Sigmoid colon (tissue), 6 donors: ENCODE measurements at regions not wholly inside any gene's neighbourhood (a gene's known extent, or its start where the extent isn't known, plus 50 kb on each side); places are given as distances from the start of the nearest gene placed in this dataset.

ENCODE experiments used
- DNase-seq: peaks from one replicate; pipeline ENCODE4 v3.0.0-alpha.2; 2019
- H3K27ac ChIP-seq, 4 donors: fragments of 200-600 bp; sonication (generic); one replicate each; pipeline ENCODE4 v1.5.1; 2016 to 2019; ENCODE audit warnings: mild to moderate bottlenecking in 1 of 4
- H3K27me3 ChIP-seq, 3 donors: fragments of 200-600 bp; sonication (generic); one replicate each; pipeline ENCODE4 v1.5.1; 2019; ENCODE audit warnings: mild to moderate bottlenecking in 1 of 3
- H3K36me3 ChIP-seq, 4 donors: fragments of 200-600 bp; sonication (generic); one replicate each; pipeline ENCODE4 v1.5.1; 2016 to 2019
- H3K4me1 ChIP-seq, 4 donors: fragments of 200-600 bp; sonication (generic); one replicate each; pipeline ENCODE4 v1.5.1; 2017 to 2019
- H3K4me3 ChIP-seq, 4 donors: fragments of 200-600 bp; sonication (generic); one replicate each; pipeline ENCODE4 v1.5.1; 2017 to 2019; ENCODE audit warnings: mild to moderate bottlenecking in 2 of 4, moderate library complexity in 1 of 4
- H3K9me3 ChIP-seq, 4 donors: fragments of 200-600 bp in 3 of 4; sonication (generic) in 3 of 4; one replicate each; pipeline versions ENCODE4 v1.5.1 to v1.6.1; 2013 to 2019
- CTCF ChIP-seq, 4 experiments: fragments of 450-650 bp in 3 of 4; fragments of 200-600 bp in 1 of 4; IDR thresholded peaks; one replicate each; pipeline ENCODE4 v1.5.1; 2016 to 2019; ENCODE audit warnings: antibody characterized with exemption in 4 of 4, mild to moderate bottlenecking in 3 of 4, moderate library complexity in 2 of 4
- EP300 ChIP-seq, 4 donors: sonication (generic); formaldehyde crosslinking; IDR thresholded peaks; one replicate each; pipeline ENCODE4 v1.6.1; 2017; ENCODE audit warnings: antibody characterized with exemption in 4 of 4
- POLR2A ChIP-seq, 2 donors: fragments of 450-650 bp; IDR thresholded peaks; one replicate each; pipeline ENCODE4 v1.6.1; 2016; ENCODE audit warnings: antibody characterized with exemption in 2 of 2, mild to moderate bottlenecking in 2 of 2, moderate library complexity in 2 of 2
- POLR2AphosphoS5 ChIP-seq, 4 donors: sonication (generic); formaldehyde crosslinking; IDR thresholded peaks; one replicate each; pipeline ENCODE4 v1.6.1; 2017; ENCODE audit warnings: antibody characterized with exemption in 4 of 4
- WGBS, 2 donors: extraction: QIAGEN DNeasy Blood & Tissue Kit; methylation state at CpG; one replicate each; pipeline ENCODE4 v1.1.7; 2013; 5-methylcytosine and 5-hydroxymethylcytosine counted together
- intact Hi-C: fragments of 100-400 bp; cut with DNase I; formaldehyde crosslinking; loops from one replicate; pipeline ENCODE4 v1.15.1; 2023
- donor health status: healthy with polysubstance abuse.
- donor health status: healthy.

- H3K27ac ChIP-seq = peak overlapping the region in 3 of 4 donors; percentile 19 to 56 (median 42)
- WGBS, 2 donors = 82 to 91% methylated on average over 5 of the region's 5 CpGs
Measured at GRCh38 chr13:73740666-73741065, 393.5 kb downstream of the KLF12 start.

GRCh38 chr13:73739394-73739793, 394.8 kb downstream of the KLF12 start:
- Histone ChIP-seq H3K27me3 (no peaks in the 10 kb centered on the region), H3K27ac (no peak overlapping the region), H3K36me3 (no peaks in the 10 kb centered on the region), H3K4me1 (peaks cover 0 to 36% (median 16%) of the 10 kb centered on the region in 4 donors), H3K4me3 (no peak overlapping the region), H3K9me3 (no peaks in the 10 kb centered on the region)
- no peak for DNase-seq
- WGBS, 2 donors = 77 to 91% methylated on average over 1 of the region's 1 CpG
- intact Hi-C loops = no loop called here
- TF ChIP-seq POLR2AphosphoS5 (IDR thresholded peaks at IDR 0.05) = no peak
- no peak for TF ChIP-seq CTCF (IDR thresholded peaks at IDR 0.05)
- TF ChIP-seq EP300 (IDR thresholded peaks at IDR 0.05) = no peak
- TF ChIP-seq POLR2A (IDR thresholded peaks at IDR 0.05) = no peak

More at GRCh38 chr13:73740666-73741065, 393.5 kb downstream of the KLF12 start:
- no peak for DNase-seq
- intact Hi-C loops = no loop called here
- TF ChIP-seq POLR2A (IDR thresholded peaks at IDR 0.05) (no peak), POLR2AphosphoS5 (IDR thresholded peaks at IDR 0.05) (no peak), CTCF (IDR thresholded peaks at IDR 0.05) (no peak), EP300 (IDR thresholded peaks at IDR 0.05) (no peak)
- no peaks in the 10 kb centered on the region for H3K9me3 ChIP-seq
- peak overlapping the region in 3 of 4 donors; percentile 22 to 31 (median 27) for H3K4me3 ChIP-seq
- peaks cover 0 to 46% (median 16%) of the 10 kb centered on the region in 4 donors for H3K4me1 ChIP-seq
- H3K27me3 ChIP-seq = no peaks in the 10 kb centered on the region
- H3K36me3 ChIP-seq = no peaks in the 10 kb centered on the region

GRCh38 chr13:73738626-73739025, 395.6 kb downstream of the KLF12 start:
- Histone ChIP-seq H3K27me3 (no peaks in the 10 kb centered on the region), H3K4me3 (no peak overlapping the region), H3K36me3 (no peaks in the 10 kb centered on the region), H3K27ac (no peak overlapping the region), H3K4me1 (peaks cover 0 to 35% (median 16%) of the 10 kb centered on the region in 4 donors), H3K9me3 (no peaks in the 10 kb centered on the region)
- no peak for TF ChIP-seq EP300 (IDR thresholded peaks at IDR 0.05)
- no peak for TF ChIP-seq POLR2AphosphoS5 (IDR thresholded peaks at IDR 0.05)
- TF ChIP-seq CTCF (IDR thresholded peaks at IDR 0.05) = no peak
- no peak for TF ChIP-seq POLR2A (IDR thresholded peaks at IDR 0.05)
- WGBS, 2 donors = 92 to 95% methylated on average over 5 of the region's 5 CpGs
- DNase-seq = no peak
- intact Hi-C loops = no loop called here

GRCh38 chr13:73737214-73737613, 397.0 kb downstream of the KLF12 start:
- no peak for TF ChIP-seq POLR2AphosphoS5 (IDR thresholded peaks at IDR 0.05)
- no peak for TF ChIP-seq EP300 (IDR thresholded peaks at IDR 0.05)
- no peak for TF ChIP-seq POLR2A (IDR thresholded peaks at IDR 0.05)
- TF ChIP-seq CTCF (IDR thresholded peaks at IDR 0.05) = no peak
- intact Hi-C loops = no loop called here
- H3K4me3 ChIP-seq = no peak overlapping the region
- H3K4me1 ChIP-seq = peaks cover 0 to 24% (median 12%) of the 10 kb centered on the region in 4 donors
- H3K27ac ChIP-seq = no peak overlapping the region
- H3K9me3 ChIP-seq = no peaks in the 10 kb centered on the region
- H3K27me3 ChIP-seq = no peaks in the 10 kb centered on the region
- no peaks in the 10 kb centered on the region for H3K36me3 ChIP-seq
- no peak for DNase-seq
- WGBS, 2 donors = 71 to 89% methylated on average over 2 of the region's 2 CpGs

GRCh38 chr13:73733706-73734105, 400.5 kb downstream of the KLF12 start:
- DNase-seq = no peak
- Histone ChIP-seq H3K4me1 (no peaks in the 10 kb centered on the region), H3K36me3 (no peaks in the 10 kb centered on the region), H3K27ac (no peak overlapping the region), H3K9me3 (no peaks in the 10 kb centered on the region), H3K4me3 (no peak overlapping the region), H3K27me3 (no peaks in the 10 kb centered on the region)
- intact Hi-C loops = no loop called here
- 97 to 98% methylated on average over 4 of the region's 4 CpGs for WGBS, 2 donors
- TF ChIP-seq CTCF (IDR thresholded peaks at IDR 0.05) = no peak
- TF ChIP-seq EP300 (IDR thresholded peaks at IDR 0.05) = no peak
- TF ChIP-seq POLR2AphosphoS5 (IDR thresholded peaks at IDR 0.05) = no peak
- TF ChIP-seq POLR2A (IDR thresholded peaks at IDR 0.05) = no peak
